ENCODE measurements at regions not wholly inside any gene's neighbourhood (a gene's known extent, or its start where the extent isn't known, plus 50 kb on each side); places are given as distances from the start of the nearest gene placed in this dataset.

GRCh38 chr1:30814292-30814691, 56.7 kb upstream of the LAPTM5 start:
- TF ChIP-seq CTCF (IDR thresholded peaks at IDR 0.05; ENCODE audit: low read depth, low read length, poor library complexity, severe bottlenecking): no peak
- no peak for TF ChIP-seq EZH2phosphoT487 (IDR thresholded peaks at IDR 0.05; ENCODE audit: borderline replicate concordance, low read length)
